HepG2 (cell line): ENCODE measurements at regions not wholly inside any gene's neighbourhood (a gene's known extent, or its start where the extent isn't known, plus 50 kb on each side); places are given as distances from the start of the nearest gene placed in this dataset.
"Not testable (repeated sequence)": the region's sequence is repeated elsewhere in the genome, so short reads cannot be mapped to it uniquely, and the experiment has no call there.

ENCODE experiments used
- ATAC-seq: fragments of 200-7000 bp; cut with Tn5 transposase; 3 replicates; pipeline ENCODE4 v1.9.1; 2020; ENCODE audit warnings: mild to moderate bottlenecking, moderate library complexity
- BruUV-seq: library from RNA; stranded (reverse); fragments of 400-500 nt; replicated peaks from 2 replicates; lab custom pipeline; 2021; lab: Mats Ljungman, UMichigan
- CTCF ChIA-PET: fragments of 300-600 bp; formaldehyde crosslinking; extraction: SDS; loops from one replicate; lab custom pipeline; 2021; ENCODE audit warnings: low total read pairs, inconsistent platforms, low intra/inter-chr PET ratio; lab: Yijun Ruan, JAX
- POLR2A ChIA-PET: fragments of 350-600 bp; sonication (Branson Sonifier 250); formaldehyde crosslinking; loops from one replicate; lab custom pipeline; 2020; ENCODE audit warnings: antibody characterized with exemption, inconsistent platforms; lab: Yijun Ruan, JAX
- DNase-seq: peaks from one replicate; pipeline ENCODE4 v3.0.0-alpha.2; 2015; ENCODE audit warnings: low spot score
- FAIRE-seq: peaks from 3 replicates; lab custom pipeline; 2011; peaks lifted over from hg19 to GRCh38; lab: Jason Lieb, UNC
- H2AFZ ChIP-seq: one replicate; pipeline ENCODE4 v1.6.1; 2011; ENCODE audit warnings: low read length, inconsistent platforms
- H3K27ac ChIP-seq: fragments of 300-600 bp; 3 replicates; pipeline ENCODE4 v1.8.0; 2011; ENCODE audit warnings: mixed run types, mild to moderate bottlenecking, mixed read lengths, low read length, inconsistent platforms; ENCODE audit not compliant: insufficient read depth; ENCODE audit errors: extremely low read length
- H3K27me3 ChIP-seq, 2 experiments: fragments of 200-600 bp in 1 of 2; 2 replicates in 1 of 2; 3 replicates in 1 of 2; pipeline versions ENCODE4 v1.6.0 to v1.8.0; 2011; ENCODE audit warnings: low read length in 2 of 2, mild to moderate bottlenecking in 2 of 2, moderate library complexity in 2 of 2, inconsistent platforms in 1 of 2; ENCODE audit not compliant: insufficient read depth in 2 of 2, control insufficient read depth in 1 of 2
- H3K36me3 ChIP-seq, 2 experiments: fragments of 200-600 bp in 1 of 2; replicated peaks in 1 of 2; 2 replicates in 1 of 2; 3 replicates in 1 of 2; pipeline versions ENCODE4 v1.5.1 to v1.8.0; 2011; ENCODE audit warnings: low read length in 2 of 2, inconsistent platforms in 1 of 2; ENCODE audit not compliant: insufficient read depth in 2 of 2, control insufficient read depth in 1 of 2
- H3K4me1 ChIP-seq: 2 replicates; pipeline ENCODE4 v1.5.1; 2012; ENCODE audit warnings: low read length, inconsistent platforms; ENCODE audit not compliant: insufficient read depth
- H3K4me2 ChIP-seq: 2 replicates; pipeline ENCODE4 v1.6.0; 2011; ENCODE audit warnings: low read depth, low read length, inconsistent platforms
- H3K4me3 ChIP-seq, 3 experiments: fragments of 200-600 bp in 1 of 3; sonication (generic), shearing (Covaris generic) in 1 of 3; replicated peaks in 1 of 3; 2 replicates each; pipeline ENCODE4 v1.5.1; 2011 to 2016; ENCODE audit warnings: low read length in 3 of 3, inconsistent platforms in 2 of 3, low read depth in 2 of 3, mild to moderate bottlenecking in 2 of 3, control low read depth in 1 of 3, mixed read lengths in 1 of 3; ENCODE audit not compliant: insufficient read depth in 1 of 3
- H3K79me2 ChIP-seq: one replicate; pipeline ENCODE4 v1.6.1; 2011; ENCODE audit warnings: low read length, inconsistent platforms; ENCODE audit not compliant: insufficient read depth
- H3K9ac ChIP-seq: 2 replicates; pipeline ENCODE4 v1.6.0; 2011; ENCODE audit warnings: mild to moderate bottlenecking, low read depth, low read length, inconsistent platforms; ENCODE audit not compliant: insufficient read depth
- H3K9me3 ChIP-seq: 2 replicates; pipeline ENCODE4 v1.5.1; 2012; ENCODE audit warnings: mild to moderate bottlenecking, low read length
- H4K20me1 ChIP-seq: 2 replicates; pipeline ENCODE4 v1.6.0; 2011; ENCODE audit warnings: inconsistent platforms, mild to moderate bottlenecking, low read length, moderate library complexity; ENCODE audit not compliant: insufficient read depth
- BORCS8-MEF2B ChIP-seq: sonication (generic); formaldehyde crosslinking; IDR thresholded peaks from 2 replicates; pipeline ENCODE4 v1.8.0; 2022; ENCODE audit warnings: mild to moderate bottlenecking, missing genetic modification reagents
- GATAD2A ChIP-seq: IDR thresholded peaks from 2 replicates; pipeline ENCODE4 v1.6.1; 2016
- NR2F1 ChIP-seq, 2 experiments: fragments of 450-650 bp in 1 of 2; formaldehyde crosslinking in 1 of 2; IDR thresholded peaks; 2 replicates each; pipeline versions ENCODE4 v1.5.0 to v1.6.1; 2016 to 2020; ENCODE audit warnings: mild to moderate bottlenecking in 1 of 2, missing compliant biosample characterization in 1 of 2, missing genetic modification reagents in 1 of 2, moderate library complexity in 1 of 2
- PCBP2 ChIP-seq: fragments of 200-400 bp; formaldehyde crosslinking; optimal IDR thresholded peaks from 2 replicates; pipeline ENCODE3; 2018; ENCODE audit warnings: low read length, low read depth; ENCODE audit not compliant: poor library complexity, severe bottlenecking
- SNAI1 ChIP-seq: sonication (generic); formaldehyde crosslinking; IDR thresholded peaks from 2 replicates; pipeline ENCODE4 v1.5.0; 2020; ENCODE audit warnings: mild to moderate bottlenecking, missing genetic modification reagents, borderline replicate concordance
- ZNF546 ChIP-seq: sonication (generic); formaldehyde crosslinking; conservative IDR thresholded peaks from 2 replicates; pipeline ENCODE4 v1.8.1; 2023; ENCODE audit warnings: mild to moderate bottlenecking, missing genetic modification reagents
- ZNF7 ChIP-seq: IDR thresholded peaks from 2 replicates; pipeline ENCODE4 v1.6.1; 2016; ENCODE audit warnings: missing biosample characterization, missing genetic modification reagents
- WGBS: methylation state at CpG from one replicate; pipeline ENCODE4 v1.1.6; 2017; ENCODE audit warnings: low lambda C conversion rate; 5-methylcytosine and 5-hydroxymethylcytosine counted together
- in situ Hi-C: cut with HindIII; loops from 2 replicates; pipeline ENCODE4 v1.10.0; 2017; ENCODE audit warnings: low pct_unique_long_range_greater_than_20kb; ENCODE audit not compliant: extremely low pct_ligation_motif_present
- intact Hi-C: fragments of 100-400 bp; cut with micrococcal nuclease; formaldehyde crosslinking; loops from one replicate; pipeline ENCODE4 v1.10.0; 2022; ENCODE audit not compliant: unreplicated experiment
- TF ChIP-seq, protein P1 (sequence below): IDR thresholded peaks from 2 replicates; pipeline ENCODE4 v1.6.1; 2016; ENCODE audit warnings: low read depth

DNA sequence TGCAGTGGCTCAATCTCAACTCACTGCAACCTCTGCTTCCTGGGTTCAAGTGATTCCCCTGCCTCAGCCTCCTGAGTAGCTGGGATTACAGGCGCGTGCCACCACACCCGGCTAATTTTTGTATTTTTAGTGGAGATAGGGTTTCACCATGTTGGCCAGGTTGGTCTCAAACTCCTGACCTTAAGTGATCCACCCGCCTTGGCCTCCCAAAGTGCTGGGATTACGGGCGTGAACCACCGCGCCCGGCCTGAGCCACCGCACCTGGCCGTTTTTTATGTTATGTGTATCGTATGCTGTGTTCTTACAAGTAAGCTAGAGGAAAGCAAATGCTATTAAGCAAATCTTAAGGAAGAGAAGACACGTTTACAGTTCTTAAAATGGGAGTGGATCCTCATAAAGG lies 141.8 kb downstream of the DNAJB6 start:
- H3K4me2 ChIP-seq, H3K79me2 ChIP-seq, BruUV-seq, H3K36me3 ChIP-seq, H3K9me3 ChIP-seq, POLR2A ChIA-PET, DNase-seq, H3K9ac ChIP-seq, H3K4me1 ChIP-seq, ATAC-seq, FAIRE-seq, H3K4me3 ChIP-seq, H2AFZ ChIP-seq, H3K27ac ChIP-seq, CTCF ChIA-PET, intact Hi-C loops, H4K20me1 ChIP-seq, in situ Hi-C loops: not testable (repeated sequence)
- peaks cover 8 to 32% of the 10 kb centered on the region in 2 experiments; a peak in 4 of 5 replicates for H3K27me3 ChIP-seq
- WGBS, result 75% methylated on average over 13 of the region's 13 CpGs

DNA sequence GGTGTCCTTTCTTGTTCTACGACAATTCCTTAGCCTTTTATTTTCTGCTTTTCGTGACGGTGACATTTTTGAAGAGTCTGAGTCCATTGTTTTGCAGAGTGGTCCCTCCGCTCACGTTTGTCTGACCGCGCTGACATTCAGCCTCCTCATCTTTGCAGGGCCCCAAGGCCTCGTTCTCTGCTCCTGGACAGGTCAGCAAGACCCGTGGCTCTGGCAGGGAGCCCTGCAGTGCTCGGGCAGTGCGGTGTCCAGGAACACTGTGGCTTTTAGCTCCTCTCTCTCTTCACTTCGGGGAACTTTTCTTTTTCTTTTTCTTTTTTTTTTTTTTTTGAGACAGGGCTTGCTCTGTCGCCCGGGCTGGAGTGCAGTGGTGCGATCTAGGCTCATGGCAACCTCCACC lies 142.5 kb downstream of the DNAJB6 start:
- intact Hi-C loops (no loop called here), in situ Hi-C loops (no loop called here)
- TF ChIP-seq PCBP2, result no peak
- TF ChIP-seq GATAD2A (CRISPR knock-in tag), result no peak
- no peak for TF ChIP-seq BORCS8-MEF2B (CRISPR knock-in tag)
- no peak for TF ChIP-seq NR2F1 (CRISPR knock-in tag; IDR thresholded peaks at IDR 0.05)
- TF ChIP-seq, protein P1, sequence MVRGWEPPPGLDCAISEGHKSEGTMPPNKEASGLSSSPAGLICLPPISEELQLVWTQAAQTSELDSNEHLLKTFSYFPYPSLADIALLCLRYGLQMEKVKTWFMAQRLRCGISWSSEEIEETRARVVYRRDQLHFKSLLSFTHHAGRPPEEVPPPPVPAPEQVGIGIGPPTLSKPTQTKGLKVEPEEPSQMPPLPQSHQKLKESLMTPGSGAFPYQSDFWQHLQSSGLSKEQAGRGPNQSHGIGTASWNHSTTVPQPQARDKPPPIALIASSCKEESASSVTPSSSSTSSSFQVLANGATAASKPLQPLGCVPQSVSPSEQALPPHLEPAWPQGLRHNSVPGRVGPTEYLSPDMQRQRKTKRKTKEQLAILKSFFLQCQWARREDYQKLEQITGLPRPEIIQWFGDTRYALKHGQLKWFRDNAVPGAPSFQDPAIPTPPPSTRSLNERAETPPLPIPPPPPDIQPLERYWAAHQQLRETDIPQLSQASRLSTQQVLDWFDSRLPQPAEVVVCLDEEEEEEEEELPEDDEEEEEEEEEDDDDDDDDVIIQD (CRISPR knock-in tag), result no peak
- TF ChIP-seq ZNF546, result no peak
- TF ChIP-seq ZNF7 (CRISPR knock-in tag), result no peak
- TF ChIP-seq SNAI1, result no peak
- Histone ChIP-seq H3K36me3 (no peaks in the 10 kb centered on the region), H2AFZ (no peak overlapping the region), H3K4me1 (no peaks in the 10 kb centered on the region), H4K20me1 (no peaks in the 10 kb centered on the region), H3K9ac (no peak overlapping the region), H3K27ac (no peak overlapping the region), H3K79me2 (no peaks in the 10 kb centered on the region), H3K4me3 (no peak overlapping the region), H3K27me3 (peaks cover 10 to 36% of the 10 kb centered on the region in 2 experiments; a peak in 4 of 5 replicates), H3K4me2 (no peak overlapping the region), H3K9me3 (no peaks in the 10 kb centered on the region)
- POLR2A ChIA-PET, result no interaction called here
- CTCF ChIA-PET, result no interaction called here
- FAIRE-seq (no peak), ATAC-seq (no peak), DNase-seq (no peak)
- no TSS peak for BruUV-seq
- WGBS, result 51% methylated on average over 15 of the region's 15 CpGs
